ENCODE measurements at regions not wholly inside any gene's neighbourhood (a gene's known extent, or its start where the extent isn't known, plus 50 kb on each side); places are given as distances from the start of the nearest gene placed in this dataset.

GRCh38 chr6:90385759-90386313, 89.2 kb upstream of the BACH2 start:
- no peak for DNase-seq
- POLR2A ChIA-PET: no interaction called here
- Histone ChIP-seq H3K4me3 (ENCODE audit: low read depth in 2 of 2, low read length in 1 of 2) (no peak overlapping the region), H3K9me2 (no peaks in the 10 kb centered on the region), H3K27me3 (ENCODE audit: insufficient read depth) (no peaks in the 10 kb centered on the region; the same call in 1 of the 2 replicates), H3K4me1 (ENCODE audit: control insufficient read depth in 1 of 2, insufficient read depth in 2 of 2, low read depth in 1 of 2, low read length in 1 of 2) (no peaks in the 10 kb centered on the region; a peak in 1 of 4 replicates), H3K9me3 (no peaks in the 10 kb centered on the region), H3K9ac (no peak overlapping the region), H4K20me1 (ENCODE audit: insufficient read depth) (no peaks in the 10 kb centered on the region), H3K27ac (ENCODE audit: low read depth in 2 of 2, low read length in 1 of 2) (no peak overlapping the region), H3F3A (replicated peaks; ENCODE audit: insufficient read depth) (no peaks in the 10 kb centered on the region), H3K4me2 (no peak overlapping the region), H3K36me3 (replicated peaks in 1 of 2; ENCODE audit: control insufficient read depth in 1 of 2, insufficient read depth in 2 of 2, low read length in 1 of 2) (no peaks in the 10 kb centered on the region), H3K79me2 (ENCODE audit: insufficient read depth) (no peaks in the 10 kb centered on the region), H2AFZ (ENCODE audit: low read depth) (no peak overlapping the region)
- TF ChIP-seq ELF1 (IDR thresholded peaks at IDR 0.05) (no peak), NFIC (IDR thresholded peaks at IDR 0.05; ENCODE audit: borderline replicate concordance) (no peak), RXRA (IDR thresholded peaks at IDR 0.05; ENCODE audit: borderline replicate concordance, low read depth) (no peak), SIN3A (IDR thresholded peaks at IDR 0.05; ENCODE audit: borderline replicate concordance, low read depth, low read length) (no peak), MXI1 (IDR thresholded peaks at IDR 0.05; ENCODE audit: low read depth, low read length) (no peak), RFX5 (IDR thresholded peaks at IDR 0.05; ENCODE audit: low read length) (no peak), FOSL2 (IDR thresholded peaks at IDR 0.05; ENCODE audit: borderline replicate concordance, low read depth) (no peak), JUND (IDR thresholded peaks at IDR 0.05) (no peak), TAF1 (IDR thresholded peaks at IDR 0.05; ENCODE audit: borderline replicate concordance, low read depth, low read length) (no peak), CTCF (IDR thresholded peaks at IDR 0.05) (no peak), POLR2AphosphoS5 (IDR thresholded peaks at IDR 0.05; ENCODE audit: low read depth, low read length) (no peak), MAX (IDR thresholded peaks at IDR 0.05; ENCODE audit: low read depth) (no peak)
- 80% methylated on average over 1 of the region's 1 CpG for WGBS (ENCODE audit: low lambda C conversion rate)
- CTCF ChIA-PET: no interaction called here

- no peaks in the 10 kb centered on the region; a peak in 1 of 4 replicates for H3K4me1 ChIP-seq (ENCODE audit: control insufficient read depth in 1 of 2, insufficient read depth in 2 of 2, low read depth in 1 of 2, low read length in 1 of 2)
- no peaks in the 10 kb centered on the region for H3K9me3 ChIP-seq
- 95% methylated on average over 5 of the region's 5 CpGs for WGBS (ENCODE audit: low lambda C conversion rate)
- no peak overlapping the region for H3K9ac ChIP-seq
- no peak overlapping the region for H3K4me3 ChIP-seq (ENCODE audit: low read depth in 2 of 2, low read length in 1 of 2)
- no peaks in the 10 kb centered on the region for H3K9me2 ChIP-seq
- no peaks in the 10 kb centered on the region for H3K36me3 ChIP-seq (replicated peaks in 1 of 2; ENCODE audit: control insufficient read depth in 1 of 2, insufficient read depth in 2 of 2, low read length in 1 of 2)
- no peaks in the 10 kb centered on the region for H3K79me2 ChIP-seq (ENCODE audit: insufficient read depth)
- ChIA-PET POLR2A (no interaction called here), CTCF (interaction anchor here (1.0 kb wide), 1 partner anchor 9 kb away, joined by 7 read pairs; no protein-coding TSS in a partner anchor)
- no peak for DNase-seq
- H2AFZ ChIP-seq (ENCODE audit: low read depth): no peak overlapping the region
- no peak overlapping the region for H3K27ac ChIP-seq (ENCODE audit: low read depth in 2 of 2, low read length in 1 of 2)
- no peak overlapping the region for H3K4me2 ChIP-seq
- H4K20me1 ChIP-seq (ENCODE audit: insufficient read depth): no peaks in the 10 kb centered on the region
- H3K27me3 ChIP-seq (ENCODE audit: insufficient read depth): no peaks in the 10 kb centered on the region; the same call in 1 of the 2 replicates
- H3F3A ChIP-seq (replicated peaks; ENCODE audit: insufficient read depth): no peaks in the 10 kb centered on the region
- TF ChIP-seq USF2 (IDR thresholded peaks at IDR 0.05; ENCODE audit: borderline replicate concordance, low read depth, low read length) (no peak), EP300 (IDR thresholded peaks at IDR 0.05; ENCODE audit: borderline replicate concordance in 1 of 2, low read depth in 1 of 2, low read length in 1 of 2) (no peak), FOXJ3 (CRISPR knock-in tag; IDR thresholded peaks at IDR 0.05) (no peak), PBX3 (IDR thresholded peaks at IDR 0.05) (no peak), RCOR1 (IDR thresholded peaks at IDR 0.05; ENCODE audit: low read length) (no peak), CTCF (IDR thresholded peaks at IDR 0.05) (no peak), RFX5 (IDR thresholded peaks at IDR 0.05; ENCODE audit: low read length) (no peak), EZH2phosphoT487 (IDR thresholded peaks at IDR 0.05; ENCODE audit: borderline replicate concordance, low read depth) (no peak), GATA2 (CRISPR knock-in tag; IDR thresholded peaks at IDR 0.05) (no peak), SIN3A (IDR thresholded peaks at IDR 0.05; ENCODE audit: borderline replicate concordance, low read depth, low read length) (no peak), MEF2A (IDR thresholded peaks at IDR 0.05; ENCODE audit: borderline replicate concordance, low read depth) (no peak), ELF1 (IDR thresholded peaks at IDR 0.05) (no peak), TCF12 (IDR thresholded peaks at IDR 0.05) (no peak)
Observed at GRCh38 chr6:90384720-90385119, 88.1 kb upstream of the BACH2 start.
